ENCODE measurements at regions not wholly inside any gene's neighbourhood (a gene's known extent, or its start where the extent isn't known, plus 50 kb on each side); places are given as distances from the start of the nearest gene placed in this dataset.
"Not testable (repeated sequence)": the region's sequence is repeated elsewhere in the genome, so short reads cannot be mapped to it uniquely, and the experiment has no call there.

DNA sequence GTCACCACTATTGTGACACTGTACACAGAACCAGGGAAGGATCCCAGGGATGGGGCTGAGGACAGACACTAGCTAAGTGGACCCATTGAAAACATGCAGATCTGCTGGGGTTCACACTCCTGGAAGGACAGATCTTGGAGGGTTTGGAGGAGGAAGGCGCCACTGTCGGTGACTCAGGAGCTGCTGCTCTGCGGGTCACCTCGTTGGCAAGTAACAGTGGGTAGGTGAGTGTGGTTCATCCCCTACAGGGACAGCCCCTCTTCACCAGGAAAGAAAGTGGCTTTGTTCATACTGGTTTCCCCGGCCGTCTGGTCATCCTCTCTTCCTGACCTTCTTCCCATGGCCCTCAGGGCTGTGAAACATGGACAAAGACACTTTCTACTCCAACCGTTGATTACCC is 139.5 kb downstream of the POTEB start:
- TF ChIP-seq HMGA2 (CRISPR knock-in tag; IDR thresholded peaks at IDR 0.05); ESRRA (CRISPR knock-in tag; IDR thresholded peaks at IDR 0.05; ENCODE audit: borderline replicate concordance): not testable (repeated sequence)
- TF ChIP-seq, protein P1, sequence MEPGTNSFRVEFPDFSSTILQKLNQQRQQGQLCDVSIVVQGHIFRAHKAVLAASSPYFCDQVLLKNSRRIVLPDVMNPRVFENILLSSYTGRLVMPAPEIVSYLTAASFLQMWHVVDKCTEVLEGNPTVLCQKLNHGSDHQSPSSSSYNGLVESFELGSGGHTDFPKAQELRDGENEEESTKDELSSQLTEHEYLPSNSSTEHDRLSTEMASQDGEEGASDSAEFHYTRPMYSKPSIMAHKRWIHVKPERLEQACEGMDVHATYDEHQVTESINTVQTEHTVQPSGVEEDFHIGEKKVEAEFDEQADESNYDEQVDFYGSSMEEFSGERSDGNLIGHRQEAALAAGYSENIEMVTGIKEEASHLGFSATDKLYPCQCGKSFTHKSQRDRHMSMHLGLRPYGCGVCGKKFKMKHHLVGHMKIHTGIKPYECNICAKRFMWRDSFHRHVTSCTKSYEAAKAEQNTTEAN (CRISPR knock-in tag; IDR thresholded peaks at IDR 0.05), result not testable (repeated sequence)
- TF ChIP-seq, protein P2, sequence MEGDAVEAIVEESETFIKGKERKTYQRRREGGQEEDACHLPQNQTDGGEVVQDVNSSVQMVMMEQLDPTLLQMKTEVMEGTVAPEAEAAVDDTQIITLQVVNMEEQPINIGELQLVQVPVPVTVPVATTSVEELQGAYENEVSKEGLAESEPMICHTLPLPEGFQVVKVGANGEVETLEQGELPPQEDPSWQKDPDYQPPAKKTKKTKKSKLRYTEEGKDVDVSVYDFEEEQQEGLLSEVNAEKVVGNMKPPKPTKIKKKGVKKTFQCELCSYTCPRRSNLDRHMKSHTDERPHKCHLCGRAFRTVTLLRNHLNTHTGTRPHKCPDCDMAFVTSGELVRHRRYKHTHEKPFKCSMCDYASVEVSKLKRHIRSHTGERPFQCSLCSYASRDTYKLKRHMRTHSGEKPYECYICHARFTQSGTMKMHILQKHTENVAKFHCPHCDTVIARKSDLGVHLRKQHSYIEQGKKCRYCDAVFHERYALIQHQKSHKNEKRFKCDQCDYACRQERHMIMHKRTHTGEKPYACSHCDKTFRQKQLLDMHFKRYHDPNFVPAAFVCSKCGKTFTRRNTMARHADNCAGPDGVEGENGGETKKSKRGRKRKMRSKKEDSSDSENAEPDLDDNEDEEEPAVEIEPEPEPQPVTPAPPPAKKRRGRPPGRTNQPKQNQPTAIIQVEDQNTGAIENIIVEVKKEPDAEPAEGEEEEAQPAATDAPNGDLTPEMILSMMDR (IDR thresholded peaks at IDR 0.05), result not testable (repeated sequence)
- TF ChIP-seq, protein P3, sequence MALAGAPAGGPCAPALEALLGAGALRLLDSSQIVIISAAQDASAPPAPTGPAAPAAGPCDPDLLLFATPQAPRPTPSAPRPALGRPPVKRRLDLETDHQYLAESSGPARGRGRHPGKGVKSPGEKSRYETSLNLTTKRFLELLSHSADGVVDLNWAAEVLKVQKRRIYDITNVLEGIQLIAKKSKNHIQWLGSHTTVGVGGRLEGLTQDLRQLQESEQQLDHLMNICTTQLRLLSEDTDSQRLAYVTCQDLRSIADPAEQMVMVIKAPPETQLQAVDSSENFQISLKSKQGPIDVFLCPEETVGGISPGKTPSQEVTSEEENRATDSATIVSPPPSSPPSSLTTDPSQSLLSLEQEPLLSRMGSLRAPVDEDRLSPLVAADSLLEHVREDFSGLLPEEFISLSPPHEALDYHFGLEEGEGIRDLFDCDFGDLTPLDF (CRISPR knock-in tag; IDR thresholded peaks at IDR 0.05), result not testable (repeated sequence)
- TF ChIP-seq, protein P4, sequence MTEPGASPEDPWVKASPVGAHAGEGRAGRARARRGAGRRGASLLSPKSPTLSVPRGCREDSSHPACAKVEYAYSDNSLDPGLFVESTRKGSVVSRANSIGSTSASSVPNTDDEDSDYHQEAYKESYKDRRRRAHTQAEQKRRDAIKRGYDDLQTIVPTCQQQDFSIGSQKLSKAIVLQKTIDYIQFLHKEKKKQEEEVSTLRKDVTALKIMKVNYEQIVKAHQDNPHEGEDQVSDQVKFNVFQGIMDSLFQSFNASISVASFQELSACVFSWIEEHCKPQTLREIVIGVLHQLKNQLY (CRISPR knock-in tag; IDR thresholded peaks at IDR 0.05), result not testable (repeated sequence)
